Pancreas (tissue), 10 donors: ENCODE measurements at regions not wholly inside any gene's neighbourhood (a gene's known extent, or its start where the extent isn't known, plus 50 kb on each side); places are given as distances from the start of the nearest gene placed in this dataset.
"Not testable (repeated sequence)": the region's sequence is repeated elsewhere in the genome, so short reads cannot be mapped to it uniquely, and the experiment has no call there.

ENCODE experiments used
- ATAC-seq, 4 donors: fragments of 200-7000 bp; cut with Tn5 transposase; one replicate each; pipeline versions ENCODE4 v1.8.0 to v1.9.1; 2020; ENCODE audit warnings: mild to moderate bottlenecking in 4 of 4, moderate library complexity in 4 of 4
- DNase-seq, 6 donors: peaks; one replicate each; pipeline ENCODE4 v3.0.0-alpha.2; 2020
- FAIRE-seq: peaks from 2 replicates; lab custom pipeline; 2012; peaks lifted over from hg19 to GRCh38; lab: Jason Lieb, UNC
- H3K27ac ChIP-seq, 4 donors: fragments of 200-600 bp; sonication (generic); 1 replicate in 3 of 4; 2 replicates in 1 of 4; pipeline versions ENCODE4 v1.5.0 to v1.8.0; 2020
- H3K27me3 ChIP-seq, 4 donors: fragments of 200-600 bp; one replicate each; pipeline ENCODE4 v1.8.0; 2021
- H3K36me3 ChIP-seq, 3 donors: fragments of 200-600 bp; sonication (generic) in 1 of 3; one replicate each; pipeline versions ENCODE4 v1.5.0 to v1.8.0; 2020 to 2021
- H3K4me1 ChIP-seq, 3 donors: fragments of 200-600 bp; one replicate each; pipeline ENCODE4 v1.8.0; 2021
- H3K4me3 ChIP-seq, 4 donors: fragments of 200-600 bp; sonication (generic) in 2 of 4; one replicate each; pipeline versions ENCODE4 v1.5.0 to v1.8.0; 2020 to 2021
- H3K9me3 ChIP-seq, 4 donors: fragments of 200-600 bp; one replicate each; pipeline ENCODE4 v1.8.0; 2021
- WGBS, 2 donors: extraction: QIAGEN DNeasy Blood & Tissue Kit; methylation state at CpG; one replicate each; pipeline ENCODE4 v1.1.7; 2013; 5-methylcytosine and 5-hydroxymethylcytosine counted together
- intact Hi-C, 3 donors: fragments of 100-400 bp; cut with DNase I; formaldehyde crosslinking; loops; one replicate each; pipeline versions ENCODE4 v1.11.1 to v1.14.2; 2022
- TF ChIP-seq, protein P1 (sequence below), 4 donors: fragments of 200-600 bp; sonication (generic) in 3 of 4; IDR thresholded peaks; one replicate each; pipeline versions ENCODE4 v1.5.0 to v1.8.0; 2021; ENCODE audit warnings: antibody characterized with exemption in 4 of 4
- donor health status: healthy with polysubstance abuse.
- donor health status: DM: no; HTN: no; CAD: no; lungs with moderate emphysema.
- donor health status: DM: no; HTN: no; CAD: no.
- donor health status: control.
- donor health status: control.
- donor health status: Bipolar disorder and iron deficiency.
- donor health status: DM: yes; HTN: yes; CAD: no.
- donor health status: DM: no; HTN: no; CAD: no.
- donor health status: DM: no; HTN: no; CAD: no.
- donor health status: DM: yes; HTN: yes; CAD: no.

DNA sequence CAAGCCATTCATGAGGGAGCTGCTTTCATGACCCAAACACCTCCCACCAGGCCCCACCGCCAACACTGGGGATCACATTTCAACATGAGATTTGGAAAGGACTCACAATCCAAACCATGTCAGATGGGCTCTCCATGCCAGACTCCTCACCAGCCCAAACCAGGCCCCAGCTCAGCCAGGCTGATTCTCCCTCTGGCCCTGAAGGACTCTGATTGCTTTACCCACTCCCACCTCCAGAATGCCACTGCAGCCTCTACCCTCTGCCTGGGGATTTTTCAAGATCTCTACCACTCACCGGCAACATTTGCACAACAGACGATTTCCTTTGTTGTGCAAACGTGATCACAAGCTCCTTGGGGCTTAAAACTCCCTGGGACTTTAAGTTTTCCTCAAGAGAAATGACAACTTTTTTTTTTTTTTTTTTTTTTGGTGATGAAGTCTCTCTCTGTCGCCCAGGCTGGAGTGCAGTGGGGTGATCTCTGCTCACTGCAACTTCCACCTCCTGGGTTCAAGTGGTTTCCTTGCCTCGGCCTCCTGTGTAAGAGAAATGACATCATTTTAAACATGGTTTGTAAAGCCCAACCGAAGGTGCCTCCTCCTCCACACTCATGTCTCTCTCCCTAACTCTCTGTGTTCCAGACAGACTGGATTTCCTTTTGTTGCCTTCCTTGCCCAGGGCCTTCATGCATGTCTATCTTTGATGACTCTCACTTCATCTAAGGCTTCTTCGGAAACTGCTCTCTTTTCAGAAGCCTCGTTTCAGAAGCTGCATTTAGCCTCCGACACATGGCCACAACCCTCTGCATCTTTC, 147.0 kb downstream of the CDH26 start:
- intact Hi-C loops, result no loop called here
- Histone ChIP-seq H3K36me3 (no peaks in the 10 kb centered on the region), H3K27ac (no peak overlapping the region), H3K27me3 (no peaks in the 10 kb centered on the region), H3K9me3 (no peaks in the 10 kb centered on the region), H3K4me3 (no peak overlapping the region), H3K4me1 (no peaks in the 10 kb centered on the region)
- WGBS, 2 donors, result 54 to 55% methylated on average over 10 of the region's 10 CpGs
- no peak for ATAC-seq
- no peak for DNase-seq
- TF ChIP-seq, protein P1, sequence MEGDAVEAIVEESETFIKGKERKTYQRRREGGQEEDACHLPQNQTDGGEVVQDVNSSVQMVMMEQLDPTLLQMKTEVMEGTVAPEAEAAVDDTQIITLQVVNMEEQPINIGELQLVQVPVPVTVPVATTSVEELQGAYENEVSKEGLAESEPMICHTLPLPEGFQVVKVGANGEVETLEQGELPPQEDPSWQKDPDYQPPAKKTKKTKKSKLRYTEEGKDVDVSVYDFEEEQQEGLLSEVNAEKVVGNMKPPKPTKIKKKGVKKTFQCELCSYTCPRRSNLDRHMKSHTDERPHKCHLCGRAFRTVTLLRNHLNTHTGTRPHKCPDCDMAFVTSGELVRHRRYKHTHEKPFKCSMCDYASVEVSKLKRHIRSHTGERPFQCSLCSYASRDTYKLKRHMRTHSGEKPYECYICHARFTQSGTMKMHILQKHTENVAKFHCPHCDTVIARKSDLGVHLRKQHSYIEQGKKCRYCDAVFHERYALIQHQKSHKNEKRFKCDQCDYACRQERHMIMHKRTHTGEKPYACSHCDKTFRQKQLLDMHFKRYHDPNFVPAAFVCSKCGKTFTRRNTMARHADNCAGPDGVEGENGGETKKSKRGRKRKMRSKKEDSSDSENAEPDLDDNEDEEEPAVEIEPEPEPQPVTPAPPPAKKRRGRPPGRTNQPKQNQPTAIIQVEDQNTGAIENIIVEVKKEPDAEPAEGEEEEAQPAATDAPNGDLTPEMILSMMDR (IDR thresholded peaks at IDR 0.05), result no peak
- FAIRE-seq, result no peak

DNA sequence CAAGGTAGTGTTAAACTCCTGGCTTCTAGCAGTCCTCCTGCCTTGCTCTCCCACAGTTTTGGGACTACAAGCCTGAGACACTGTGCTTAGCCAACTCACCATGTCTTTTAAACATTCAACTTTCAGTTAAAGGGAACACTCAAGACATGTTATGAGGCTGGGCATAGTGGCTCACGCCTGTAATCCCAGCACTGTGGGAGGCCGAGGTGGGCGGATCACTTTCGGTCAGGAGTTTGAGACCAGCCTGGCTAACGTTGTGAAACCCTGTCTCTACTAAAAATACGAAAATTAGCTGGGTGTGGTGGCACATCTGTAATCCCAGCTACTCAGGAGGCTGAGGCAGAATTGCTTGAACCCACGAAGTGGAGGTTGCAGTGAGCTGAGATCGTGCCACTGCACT, 148.0 kb downstream of the CDH26 start:
- H3K27ac ChIP-seq, intact Hi-C loops, H3K4me1 ChIP-seq, H3K9me3 ChIP-seq, ATAC-seq, H3K27me3 ChIP-seq, FAIRE-seq, DNase-seq, H3K4me3 ChIP-seq, H3K36me3 ChIP-seq: not testable (repeated sequence)
- 64 to 71% methylated on average over 8 of the region's 8 CpGs for WGBS, 2 donors

DNA sequence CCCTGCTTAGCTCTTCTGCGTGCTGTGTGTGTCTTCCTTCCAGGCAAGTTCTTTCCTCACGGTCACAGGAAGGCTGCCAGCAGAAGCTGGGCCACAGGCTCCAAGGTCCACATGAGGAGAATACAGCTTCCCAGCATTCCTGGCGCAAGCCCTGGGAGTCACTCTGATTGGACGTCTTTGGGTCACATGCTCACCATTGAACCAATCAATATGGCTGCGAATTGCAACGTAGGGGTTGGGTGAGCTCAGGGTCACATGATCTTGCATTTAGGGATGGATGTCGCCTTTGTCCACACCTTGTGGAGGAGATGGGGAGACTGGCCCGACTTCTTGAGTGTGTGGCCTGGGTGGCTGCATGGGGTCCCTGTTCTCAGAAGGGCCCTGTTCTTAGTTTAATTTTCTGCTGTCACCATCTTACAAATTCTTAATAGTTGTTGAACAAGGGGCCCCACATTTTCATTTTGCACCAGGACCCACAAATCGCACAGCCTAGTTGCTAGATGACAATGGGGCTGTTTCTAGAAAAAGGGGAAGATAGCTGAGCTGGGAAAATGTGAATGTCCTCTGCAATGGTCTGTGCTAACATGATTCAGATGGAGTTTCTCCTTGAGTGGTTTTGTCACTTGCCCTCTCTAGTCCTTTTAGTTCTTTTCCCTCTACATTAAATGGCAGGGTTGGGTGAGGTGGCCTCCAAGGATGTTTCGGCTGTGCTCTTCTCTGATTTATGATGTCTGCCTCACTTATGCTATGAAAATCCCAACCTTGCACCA, 149.6 kb downstream of the CDH26 start:
- H3K36me3 ChIP-seq, result no peaks in the 10 kb centered on the region
- DNase-seq, result no peak

DNA sequence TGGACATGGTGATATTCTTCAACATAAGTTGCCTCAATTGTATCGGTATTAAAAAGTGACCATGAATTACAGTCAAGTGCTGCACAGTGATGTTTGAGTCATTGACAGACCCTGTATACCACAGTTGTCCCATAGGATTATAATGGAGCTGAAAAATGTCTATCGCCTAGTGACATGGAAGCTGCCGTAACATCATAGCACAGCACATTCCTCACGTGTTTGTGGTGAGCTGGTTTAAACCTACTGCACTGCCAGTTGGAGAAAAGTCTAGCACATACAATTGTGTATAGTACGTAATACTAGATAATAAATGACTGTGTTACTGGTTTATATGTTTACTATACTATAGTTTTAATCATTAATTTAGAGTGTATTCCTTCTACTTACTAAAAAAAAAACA, 150.2 kb downstream of the CDH26 start:
- no peaks in the 10 kb centered on the region for H3K27me3 ChIP-seq
- no peaks in the 10 kb centered on the region for H3K36me3 ChIP-seq
- intact Hi-C loops, result no loop called here
- DNase-seq (no peak), FAIRE-seq (no peak), ATAC-seq (no peak)
- TF ChIP-seq, protein P1 (IDR thresholded peaks at IDR 0.05), result no peak
- H3K27ac ChIP-seq, result no peak overlapping the region
- no peak overlapping the region for H3K4me3 ChIP-seq
- no peaks in the 10 kb centered on the region for H3K9me3 ChIP-seq
- no peaks in the 10 kb centered on the region for H3K4me1 ChIP-seq
- 78 to 83% methylated on average over 5 of the region's 5 CpGs for WGBS, 2 donors

More for the DNA sequence above, 149.6 kb downstream of the CDH26 start:
- ATAC-seq, result no peak
- Histone ChIP-seq H3K4me1 (no peaks in the 10 kb centered on the region), H3K9me3 (no peaks in the 10 kb centered on the region), H3K27ac (no peak overlapping the region), H3K4me3 (no peak overlapping the region), H3K27me3 (no peaks in the 10 kb centered on the region)
- intact Hi-C loops, result no loop called here
- 49 to 67% methylated on average over 10 of the region's 10 CpGs for WGBS, 2 donors
- no peak for FAIRE-seq
- TF ChIP-seq, protein P1 (IDR thresholded peaks at IDR 0.05), result no peak

DNA sequence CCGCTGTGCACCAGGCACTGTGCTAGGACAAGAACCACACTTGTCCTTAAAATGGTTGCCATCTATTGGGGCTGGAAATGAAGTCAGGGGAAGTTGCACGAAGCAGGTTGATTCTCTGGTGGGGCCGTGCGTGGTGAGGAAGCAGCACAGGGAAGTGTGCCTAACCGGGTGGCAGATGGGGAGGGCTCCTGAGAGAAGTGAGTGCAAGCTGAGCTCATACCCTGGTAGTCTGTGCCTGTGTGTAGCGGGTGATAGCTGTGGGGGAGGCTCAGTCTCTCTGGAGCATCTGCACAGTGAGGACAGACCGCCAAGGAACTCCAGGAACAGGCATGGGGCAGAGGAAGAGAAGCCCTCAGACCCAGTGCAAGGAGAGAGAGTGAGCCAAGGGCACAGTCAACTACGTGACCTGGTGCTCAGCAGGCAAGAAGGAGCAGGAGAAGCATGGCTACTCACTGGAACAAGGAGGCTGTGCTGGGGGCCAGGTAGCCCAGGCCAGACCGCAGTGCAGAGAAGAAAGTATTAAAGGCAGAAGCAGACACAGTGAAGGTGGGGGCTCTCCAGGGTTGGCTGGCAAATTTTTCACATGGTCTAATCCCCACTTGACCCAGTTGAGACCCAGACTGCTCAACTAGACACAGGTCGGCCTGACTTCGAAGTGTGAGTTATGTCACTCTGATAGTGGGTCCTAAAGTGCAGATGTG, 155.0 kb downstream of the CDH26 start:
- Histone ChIP-seq H3K9me3 (no peaks in the 10 kb centered on the region), H3K27ac (no peak overlapping the region), H3K4me3 (no peak overlapping the region), H3K4me1 (no peaks in the 10 kb centered on the region), H3K27me3 (peaks cover 0 to 11% (median 0%) of the 10 kb centered on the region in 4 donors), H3K36me3 (no peaks in the 10 kb centered on the region)
- DNase-seq, result no peak
- intact Hi-C loops, result loop anchor here in 1 of 3 donors (5.0 kb wide), 1 partner anchor 329 kb away; no protein-coding TSS in a partner anchor
- no peak for ATAC-seq
- WGBS, 2 donors, result 63 to 76% methylated on average over 11 of the region's 11 CpGs
- TF ChIP-seq, protein P1 (IDR thresholded peaks at IDR 0.05), result no peak
- no peak for FAIRE-seq
